ENCODE measurements at regions not wholly inside any gene's neighbourhood (a gene's known extent, or its start where the extent isn't known, plus 50 kb on each side); places are given as distances from the start of the nearest gene placed in this dataset.

DNA sequence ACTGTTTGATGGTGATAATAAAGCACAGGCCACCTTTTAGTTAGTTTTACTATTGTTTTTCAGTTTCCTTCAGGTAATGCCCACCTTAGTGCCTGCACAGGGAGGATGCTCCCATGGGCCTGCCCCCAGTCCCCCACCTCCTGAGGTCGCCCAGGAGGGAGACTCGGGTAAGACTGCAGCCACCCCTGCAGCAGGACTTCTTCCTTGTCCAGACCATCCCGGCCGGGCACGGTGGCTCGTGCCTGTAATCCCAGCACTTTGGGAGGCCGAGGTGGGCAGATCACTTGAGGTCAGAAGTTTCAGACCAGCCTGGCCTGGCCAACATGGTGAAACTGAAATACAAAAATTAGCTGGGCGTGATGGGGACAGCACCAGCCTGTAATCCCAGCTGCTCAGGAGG is 68.1 kb upstream of the TANC1 start:
- TF ChIP-seq POLR2A (IDR thresholded peaks at IDR 0.05), result no peak
- no peak for TF ChIP-seq EP300 (IDR thresholded peaks at IDR 0.05)
